Neural cell (in vitro differentiated cells): ENCODE measurements at regions not wholly inside any gene's neighbourhood (a gene's known extent, or its start where the extent isn't known, plus 50 kb on each side); places are given as distances from the start of the nearest gene placed in this dataset.

Source experiments
- CTCF ChIP-seq: fragments of 450-650 bp; IDR thresholded peaks from 2 replicates; pipeline ENCODE4 v1.5.1; 2014; ENCODE audit warnings: antibody characterized with exemption, mild to moderate bottlenecking, moderate library complexity; ENCODE audit not compliant: poor library complexity, severe bottlenecking
- POLR2AphosphoS5 ChIP-seq: IDR thresholded peaks from 2 replicates; pipeline ENCODE4 v1.6.1; 2012
- REST ChIP-seq: IDR thresholded peaks from 2 replicates; pipeline ENCODE4 v1.6.1; 2012; ENCODE audit warnings: borderline replicate concordance

- TF ChIP-seq POLR2AphosphoS5, result no peak
- no peak for TF ChIP-seq CTCF
- no peak for TF ChIP-seq REST
Observed at GRCh38 chr17:62161405-62162148, 96.5 kb upstream of the MED13 start.
